Endothelial cell of umbilical vein (primary cell): ENCODE measurements at regions not wholly inside any gene's neighbourhood (a gene's known extent, or its start where the extent isn't known, plus 50 kb on each side); places are given as distances from the start of the nearest gene placed in this dataset.

Experiments used
- BruUV-seq: library from RNA; stranded (reverse); fragments of 400-500 nt; replicated peaks from 2 replicates; lab custom pipeline; 2021; lab: Mats Ljungman, UMichigan
- CTCF ChIA-PET: fragments of 300-600, 350-600 bp; sonication (Branson Sonifier 250); formaldehyde crosslinking; loops from one replicate; lab custom pipeline; 2021; ENCODE audit warnings: antibody characterized with exemption, inconsistent platforms; lab: Charles Lee
- POLR2A ChIA-PET: fragments of 300-600, 350-600 bp; sonication (Branson Sonifier 250); formaldehyde crosslinking; loops from one replicate; lab custom pipeline; 2021; ENCODE audit warnings: antibody characterized with exemption, inconsistent platforms; lab: Charles Lee
- DNase-seq: peaks from one replicate; pipeline ENCODE4 v3.0.0-alpha.2; 2011; ENCODE audit warnings: low read depth, low spot score
- FAIRE-seq: peaks from 2 replicates; lab custom pipeline; 2011; peaks lifted over from hg19 to GRCh38; lab: Jason Lieb, UNC
- H2AFZ ChIP-seq: 2 replicates; pipeline ENCODE4 v1.6.0; 2012; ENCODE audit warnings: low read depth, low read length, control low read depth, inconsistent platforms
- H3K27ac ChIP-seq: 2 replicates; pipeline ENCODE4 v1.5.1; 2011; ENCODE audit warnings: low read depth, mild to moderate bottlenecking, control low read depth, low read length, moderate library complexity; ENCODE audit not compliant: insufficient read depth
- H3K27me3 ChIP-seq, 2 experiments: 2 replicates each; pipeline versions ENCODE4 v1.6.0 to v1.6.1; 2011; ENCODE audit warnings: low read length in 2 of 2, mixed read lengths in 1 of 2; ENCODE audit not compliant: control insufficient read depth in 2 of 2, insufficient read depth in 2 of 2
- H3K36me3 ChIP-seq, 2 experiments: 2 replicates in 1 of 2; 3 replicates in 1 of 2; pipeline ENCODE4 v1.5.1; 2011; ENCODE audit warnings: low read length in 2 of 2, mild to moderate bottlenecking in 1 of 2, moderate library complexity in 1 of 2; ENCODE audit not compliant: control insufficient read depth in 2 of 2, insufficient read depth in 2 of 2; ENCODE audit errors: extremely low read depth in 1 of 2
- H3K4me1 ChIP-seq: 3 replicates; pipeline ENCODE4 v1.5.1; 2011; ENCODE audit warnings: mild to moderate bottlenecking, low read length; ENCODE audit not compliant: control insufficient read depth, insufficient read depth; ENCODE audit errors: extremely low read depth
- H3K4me2 ChIP-seq: 2 replicates; pipeline ENCODE4 v1.6.1; 2011; ENCODE audit warnings: low read length, control low read depth, mixed read lengths; ENCODE audit not compliant: insufficient read depth
- H3K4me3 ChIP-seq, 3 experiments: fragments of 200-600 bp in 1 of 3; sonication (generic), shearing (Covaris generic) in 1 of 3; replicated peaks in 1 of 3; 2 replicates each; pipeline ENCODE4 v1.5.1; 2011 to 2016; ENCODE audit warnings: control low read depth in 3 of 3, low read length in 3 of 3, mild to moderate bottlenecking in 2 of 3, inconsistent platforms in 1 of 3, low read depth in 1 of 3, moderate library complexity in 1 of 3; ENCODE audit not compliant: insufficient read depth in 1 of 3
- H3K79me2 ChIP-seq: 2 replicates; pipeline ENCODE4 v1.6.0; 2012; ENCODE audit warnings: low read length, inconsistent platforms; ENCODE audit not compliant: control insufficient read depth, insufficient read depth
- H3K9ac ChIP-seq: replicated peaks from 2 replicates; pipeline ENCODE3; 2011; ENCODE audit warnings: low read length, control low read depth; ENCODE audit not compliant: insufficient read depth; ENCODE audit errors: extremely low read depth
- H3K9me1 ChIP-seq: replicated peaks from 3 replicates; pipeline ENCODE4 v1.6.0; 2011; ENCODE audit warnings: mild to moderate bottlenecking, low read length; ENCODE audit not compliant: control insufficient read depth, insufficient read depth; ENCODE audit errors: extremely low read depth
- H3K9me3 ChIP-seq: replicated peaks from 2 replicates; pipeline ENCODE4 v1.5.1; 2012; ENCODE audit warnings: low read length, inconsistent platforms; ENCODE audit not compliant: control insufficient read depth, insufficient read depth
- H4K20me1 ChIP-seq: replicated peaks from 2 replicates; pipeline ENCODE3; 2011; ENCODE audit warnings: mild to moderate bottlenecking, low read length; ENCODE audit not compliant: control insufficient read depth, insufficient read depth; ENCODE audit errors: extremely low read depth
- EZH2 ChIP-seq: IDR thresholded peaks from 2 replicates; pipeline ENCODE4 v1.6.1; 2012; ENCODE audit warnings: borderline replicate concordance, low read depth, mild to moderate bottlenecking, moderate library complexity, low read length, inconsistent platforms; ENCODE audit not compliant: severe bottlenecking
- FOS ChIP-seq: IDR thresholded peaks from 2 replicates; pipeline ENCODE4 v1.6.1; 2011; ENCODE audit warnings: mild to moderate bottlenecking, low read length, moderate library complexity, borderline replicate concordance; ENCODE audit not compliant: insufficient read depth
- GATA2 ChIP-seq: IDR thresholded peaks from 2 replicates; pipeline ENCODE4 v1.7.0; 2011; ENCODE audit warnings: low read depth, mild to moderate bottlenecking, moderate library complexity, mixed read lengths, low read length; ENCODE audit not compliant: insufficient read length, insufficient read depth
- JUN ChIP-seq: IDR thresholded peaks from 2 replicates; pipeline ENCODE4 v1.6.1; 2011; ENCODE audit warnings: borderline replicate concordance, low read depth; ENCODE audit not compliant: insufficient read length, insufficient read depth
- MAX ChIP-seq: IDR thresholded peaks from 2 replicates; pipeline ENCODE4 v1.6.1; 2011; ENCODE audit not compliant: insufficient read depth, insufficient read length
- MYC ChIP-seq: IDR thresholded peaks from one replicate; pipeline ENCODE4 v1.6.1; 2011; ENCODE audit warnings: mild to moderate bottlenecking, low read depth, low read length
- POLR2A ChIP-seq: IDR thresholded peaks from 2 replicates; pipeline ENCODE4 v1.6.1; 2012; ENCODE audit warnings: low read depth, mild to moderate bottlenecking, control low read depth, low read length
- POLR2AphosphoS5 ChIP-seq: IDR thresholded peaks from 2 replicates; pipeline ENCODE4 v1.6.1; 2012; ENCODE audit warnings: low read depth, mild to moderate bottlenecking, control low read depth, low read length, moderate library complexity; ENCODE audit not compliant: insufficient read depth
- dilution Hi-C: fragments of 300-500 bp; cut with MboI; formaldehyde crosslinking; loops from one replicate; pipeline ENCODE4 v1.15.0; 2019; ENCODE audit warnings: low sequenced_read_pairs; ENCODE audit not compliant: extremely low pct_ligation_motif_present
- intact Hi-C: fragments of 100-400 bp; cut with micrococcal nuclease; formaldehyde crosslinking; loops from one replicate; pipeline ENCODE4 v1.10.0; 2022
- TF ChIP-seq, protein P1 (sequence below), 2 donors: IDR thresholded peaks; 1 replicate in 1 of 2; 2 replicates in 1 of 2; pipeline ENCODE4 v1.5.1; 2011; ENCODE audit warnings: low read length in 2 of 2, mild to moderate bottlenecking in 2 of 2, moderate library complexity in 2 of 2, control low read depth in 1 of 2, inconsistent platforms in 1 of 2, low read depth in 1 of 2; ENCODE audit not compliant: insufficient read depth in 1 of 2; ENCODE audit errors: extremely low read depth in 1 of 2

- Histone ChIP-seq H2AFZ (no peak overlapping the region), H3K9me3 (no peaks in the 10 kb centered on the region), H3K4me2 (no peak overlapping the region), H3K27me3 (no peaks in the 10 kb centered on the region), H3K36me3 (no peaks in the 10 kb centered on the region), H3K4me3 (no peak overlapping the region), H3K4me1 (no peaks in the 10 kb centered on the region), H3K27ac (no peak overlapping the region), H4K20me1 (no peaks in the 10 kb centered on the region), H3K9me1 (no peaks in the 10 kb centered on the region), H3K79me2 (no peaks in the 10 kb centered on the region), H3K9ac (no peak overlapping the region)
- POLR2A ChIA-PET = no interaction called here
- dilution Hi-C loops (no loop called here), intact Hi-C loops (loop anchor here (10.0 kb wide), 1 partner anchor 994 kb away; no protein-coding TSS in a partner anchor)
- CTCF ChIA-PET = no interaction called here
- BruUV-seq = no TSS peak
- DNase-seq = no peak
- FAIRE-seq = no peak
- TF ChIP-seq POLR2A = no peak
- TF ChIP-seq MAX = no peak
- TF ChIP-seq, protein P1, sequence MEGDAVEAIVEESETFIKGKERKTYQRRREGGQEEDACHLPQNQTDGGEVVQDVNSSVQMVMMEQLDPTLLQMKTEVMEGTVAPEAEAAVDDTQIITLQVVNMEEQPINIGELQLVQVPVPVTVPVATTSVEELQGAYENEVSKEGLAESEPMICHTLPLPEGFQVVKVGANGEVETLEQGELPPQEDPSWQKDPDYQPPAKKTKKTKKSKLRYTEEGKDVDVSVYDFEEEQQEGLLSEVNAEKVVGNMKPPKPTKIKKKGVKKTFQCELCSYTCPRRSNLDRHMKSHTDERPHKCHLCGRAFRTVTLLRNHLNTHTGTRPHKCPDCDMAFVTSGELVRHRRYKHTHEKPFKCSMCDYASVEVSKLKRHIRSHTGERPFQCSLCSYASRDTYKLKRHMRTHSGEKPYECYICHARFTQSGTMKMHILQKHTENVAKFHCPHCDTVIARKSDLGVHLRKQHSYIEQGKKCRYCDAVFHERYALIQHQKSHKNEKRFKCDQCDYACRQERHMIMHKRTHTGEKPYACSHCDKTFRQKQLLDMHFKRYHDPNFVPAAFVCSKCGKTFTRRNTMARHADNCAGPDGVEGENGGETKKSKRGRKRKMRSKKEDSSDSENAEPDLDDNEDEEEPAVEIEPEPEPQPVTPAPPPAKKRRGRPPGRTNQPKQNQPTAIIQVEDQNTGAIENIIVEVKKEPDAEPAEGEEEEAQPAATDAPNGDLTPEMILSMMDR (IDR thresholded peaks at IDR 0.05; ENCODE audit: extremely low read depth in 1 of 2, insufficient read depth in 1 of 2, low read depth in 1 of 2, low read length in 2 of 2) = no peak
- no peak for TF ChIP-seq JUN
- TF ChIP-seq MYC = no peak
- TF ChIP-seq FOS = no peak
- no peak for TF ChIP-seq GATA2
- TF ChIP-seq EZH2 = no peak
- no peak for TF ChIP-seq POLR2AphosphoS5
These were observed 74.1 kb upstream of the SDK2 start for GRCh38 chr17:73718362-73718761.
